Spleen (tissue), 11 donors: ENCODE measurements at regions not wholly inside any gene's neighbourhood (a gene's known extent, or its start where the extent isn't known, plus 50 kb on each side); places are given as distances from the start of the nearest gene placed in this dataset.

Experiments used
- DNase-seq: peaks from one replicate; pipeline ENCODE4 v3.0.0-alpha.2; 2020
- H3K27ac ChIP-seq, 8 donors: fragments of 200-600 bp; sonication (generic) in 7 of 8; 1 replicate in 4 of 8; 2 replicates in 4 of 8; pipeline versions ENCODE4 v1.5.0 to v1.8.0; 2016 to 2021; ENCODE audit warnings: inconsistent platforms in 4 of 8, mild to moderate bottlenecking in 4 of 8, moderate library complexity in 1 of 8
- H3K27me3 ChIP-seq, 7 donors: fragments of 200-600 bp; sonication (generic) in 6 of 7; replicated peaks in 1 of 7; 1 replicate in 4 of 7; 2 replicates in 3 of 7; pipeline versions ENCODE4 v1.5.0 to v1.8.0; 2016 to 2021; ENCODE audit warnings: inconsistent platforms in 3 of 7, mild to moderate bottlenecking in 1 of 7
- H3K36me3 ChIP-seq, 6 donors: fragments of 200-600 bp; sonication (generic) in 5 of 6; 1 replicate in 4 of 6; 2 replicates in 2 of 6; pipeline versions ENCODE4 v1.5.0 to v1.8.0; 2016 to 2021; ENCODE audit warnings: inconsistent platforms in 2 of 6
- H3K4me1 ChIP-seq, 6 donors: fragments of 200-600 bp; sonication (generic) in 5 of 6; 1 replicate in 3 of 6; 2 replicates in 3 of 6; pipeline versions ENCODE4 v1.5.0 to v1.8.0; 2016 to 2021; ENCODE audit warnings: inconsistent platforms in 3 of 6
- H3K4me3 ChIP-seq, 8 donors: fragments of 200-600 bp; sonication (generic) in 7 of 8; 1 replicate in 4 of 8; 2 replicates in 4 of 8; pipeline versions ENCODE4 v1.5.0 to v1.8.0; 2016 to 2021; ENCODE audit warnings: inconsistent platforms in 4 of 8, mild to moderate bottlenecking in 4 of 8, moderate library complexity in 2 of 8
- H3K9me3 ChIP-seq, 8 donors: fragments of 200-600 bp; sonication (generic) in 7 of 8; 1 replicate in 4 of 8; 2 replicates in 4 of 8; pipeline versions ENCODE4 v1.5.0 to v1.8.0; 2016 to 2021; ENCODE audit warnings: inconsistent platforms in 4 of 8
- CTCF ChIP-seq, 11 experiments: fragments of 200-600 bp in 7 of 11; fragments of 450-650 bp in 4 of 11; sonication (generic) in 4 of 11; IDR thresholded peaks in 8 of 11; conservative IDR thresholded peaks in 3 of 11; 1 replicate in 7 of 11; 2 replicates in 4 of 11; pipeline versions ENCODE4 v1.4.0 to v1.8.0; 2016 to 2021; ENCODE audit warnings: antibody characterized with exemption in 11 of 11, inconsistent platforms in 4 of 11, mild to moderate bottlenecking in 1 of 11
- POLR2A ChIP-seq, 3 donors: fragments of 450-650 bp; IDR thresholded peaks; one replicate each; pipeline ENCODE4 v1.5.1; 2017; ENCODE audit warnings: antibody characterized with exemption in 3 of 3, mild to moderate bottlenecking in 1 of 3
- POLR2AphosphoS5 ChIP-seq, 3 donors: sonication (generic); formaldehyde crosslinking; IDR thresholded peaks; one replicate each; pipeline ENCODE4 v1.5.1; 2017; ENCODE audit warnings: antibody characterized with exemption in 3 of 3
- WGBS, 5 donors: extraction: QIAGEN DNeasy Blood & Tissue Kit in 3 of 5; methylation state at CpG; one replicate each; pipeline versions ENCODE4 v1.1.5 to v1.1.7; 2013 to 2018; 5-methylcytosine and 5-hydroxymethylcytosine counted together
- intact Hi-C: fragments of 100-400 bp; cut with DNase I; formaldehyde crosslinking; loops from one replicate; pipeline ENCODE4 v1.15.0; 2023; ENCODE audit warnings: low total_unique reads
- donor health status: healthy with polysubstance abuse.
- donor health status: DM: no; HTN: no; CAD: no; lungs with moderate emphysema.
- donor health status: DM: no; HTN: no; CAD: no.
- donor health status: Bipolar disorder and iron deficiency.
- donor health status: healthy.
- donor health status: DM: no; HTN: no; CAD: no.
- donor health status: DM: yes; HTN: yes; CAD: no.

DNA sequence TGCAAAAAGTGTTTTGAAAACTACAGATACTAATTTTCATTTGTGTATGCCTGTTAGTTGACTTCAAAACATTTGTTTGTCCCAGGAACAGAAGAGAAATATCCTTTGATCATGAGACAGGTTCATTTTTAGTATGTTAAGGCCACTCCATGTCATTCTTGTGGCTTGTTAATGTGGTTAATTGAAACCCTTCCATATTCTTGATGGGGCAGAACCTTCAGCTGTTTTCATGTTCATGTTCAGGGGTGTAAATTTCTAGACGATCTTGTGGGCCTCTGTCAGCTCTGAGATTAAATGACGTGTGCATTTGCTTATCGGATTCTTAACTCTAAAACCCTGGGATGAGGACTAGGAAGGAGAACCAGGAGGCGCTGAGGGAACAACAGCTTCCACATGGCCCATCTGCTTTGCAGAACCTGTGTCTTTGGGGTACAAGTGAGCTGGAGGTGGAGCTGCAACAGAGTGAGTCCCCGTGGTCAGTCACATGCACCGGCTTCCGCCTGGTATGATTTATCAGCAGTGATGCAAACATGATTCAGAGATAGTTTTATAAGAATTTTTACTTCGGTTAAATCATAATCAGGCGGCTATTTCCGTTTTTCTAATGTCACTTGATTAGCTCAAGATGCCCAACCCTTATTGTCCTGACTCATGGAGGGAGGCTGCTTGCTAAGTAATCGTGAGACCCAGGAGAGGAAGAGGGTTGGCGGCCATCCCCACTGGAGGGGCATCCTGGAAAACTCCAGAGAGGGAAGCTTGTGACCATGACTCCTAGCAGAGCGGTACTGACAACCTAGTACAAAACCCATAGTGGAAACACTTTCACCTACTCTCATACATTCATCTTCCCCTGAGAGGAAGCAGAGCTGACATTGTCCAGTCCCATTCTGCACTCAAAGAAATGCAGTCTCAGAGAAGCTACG is 138.4 kb downstream of the C9orf152 start:
- peak in 2 of 3 donors; percentile 51 to 71 for TF ChIP-seq POLR2AphosphoS5 (IDR thresholded peaks at IDR 0.05)
- TF ChIP-seq CTCF (IDR thresholded peaks at IDR 0.05 in 8 of 11, conservative IDR thresholded peaks at IDR 0.05 in 3 of 11) = no peak
- no peak for TF ChIP-seq POLR2A (IDR thresholded peaks at IDR 0.05)
- 53 to 69% (median 62%) methylated on average over 14 of the region's 14 CpGs for WGBS, 5 donors
- H3K9me3 ChIP-seq = no peaks in the 10 kb centered on the region
- no peaks in the 10 kb centered on the region for H3K36me3 ChIP-seq
- intact Hi-C loops = no loop called here
- H3K4me3 ChIP-seq = no peak overlapping the region
- no peak for DNase-seq
- no peaks in the 10 kb centered on the region for H3K27me3 ChIP-seq
- H3K27ac ChIP-seq = peak overlapping the region in 7 of 8 donors; percentile 55 to 73 (median 67)
- peaks cover 32 to 82% (median 66%) of the 10 kb centered on the region in 6 donors for H3K4me1 ChIP-seq

- Histone ChIP-seq H3K9me3 (no peaks in the 10 kb centered on the region), H3K4me3 (no peak overlapping the region), H3K36me3 (peaks cover 0 to 3% (median 0%) of the 10 kb centered on the region in 6 donors), H3K27me3 (no peaks in the 10 kb centered on the region), H3K27ac (peak overlapping the region in 1 of 8 donors; percentile 28), H3K4me1 (peaks cover 9 to 71% (median 48%) of the 10 kb centered on the region in 6 donors)
- no peak for TF ChIP-seq POLR2A (IDR thresholded peaks at IDR 0.05)
- no peak for TF ChIP-seq CTCF (IDR thresholded peaks at IDR 0.05 in 8 of 11, conservative IDR thresholded peaks at IDR 0.05 in 3 of 11)
- no peak for TF ChIP-seq POLR2AphosphoS5 (IDR thresholded peaks at IDR 0.05)
- intact Hi-C loops = no loop called here
- no peak for DNase-seq
- WGBS, 5 donors = 85 to 92% (median 88%) methylated on average over 5 of the region's 5 CpGs
Observed at GRCh38 chr9:110072597-110073355, 135.2 kb downstream of the C9orf152 start.

- peaks cover 0 to 3% (median 0%) of the 10 kb centered on the region in 6 donors for H3K36me3 ChIP-seq
- no peak for DNase-seq
- no peak overlapping the region for H3K4me3 ChIP-seq
- TF ChIP-seq POLR2A (IDR thresholded peaks at IDR 0.05) = no peak
- TF ChIP-seq POLR2AphosphoS5 (IDR thresholded peaks at IDR 0.05) = no peak
- TF ChIP-seq CTCF (IDR thresholded peaks at IDR 0.05 in 8 of 11, conservative IDR thresholded peaks at IDR 0.05 in 3 of 11) = no peak
- no peaks in the 10 kb centered on the region for H3K9me3 ChIP-seq
- intact Hi-C loops = no loop called here
- H3K27me3 ChIP-seq = no peaks in the 10 kb centered on the region
- H3K4me1 ChIP-seq = peaks cover 14 to 72% (median 45%) of the 10 kb centered on the region in 6 donors
- peak overlapping the region in 1 of 8 donors; percentile 28 for H3K27ac ChIP-seq
Observed at GRCh38 chr9:110073356-110073905, 134.5 kb downstream of the C9orf152 start.
